ENCODE measurements at regions not wholly inside any gene's neighbourhood (a gene's known extent, or its start where the extent isn't known, plus 50 kb on each side); places are given as distances from the start of the nearest gene placed in this dataset.

GRCh38 chr10:71069909-71070666 lies 142.3 kb upstream of the UNC5B start:
- DNase-seq, result no peak

GRCh38 chr10:71070741-71071140 lies 141.6 kb upstream of the UNC5B start:
- DNase-seq, result no peak

GRCh38 chr10:71072131-71072822 lies 140.1 kb upstream of the UNC5B start:
- DNase-seq, result no peak

GRCh38 chr10:71072823-71073210 lies 139.6 kb upstream of the UNC5B start:
- DNase-seq, result no peak

GRCh38 chr10:71073451-71074175 lies 138.8 kb upstream of the UNC5B start:
- DNase-seq, result no peak

- no peak for DNase-seq
Measured at GRCh38 chr10:71074176-71074755, 138.1 kb upstream of the UNC5B start.

GRCh38 chr10:71075086-71075758 lies 137.1 kb upstream of the UNC5B start:
- DNase-seq, result peak in 1 of 2 donors; percentile 34

GRCh38 chr10:71075759-71076472 lies 136.5 kb upstream of the UNC5B start:
- DNase-seq, result no peak

- DNase-seq, result no peak
Measured at GRCh38 chr10:71076473-71077142, 135.8 kb upstream of the UNC5B start.

GRCh38 chr10:71077143-71077581 lies 135.2 kb upstream of the UNC5B start:
- no peak for DNase-seq

GRCh38 chr10:71077796-71078453 lies 134.4 kb upstream of the UNC5B start:
- no peak for DNase-seq

GRCh38 chr10:71078454-71079145 lies 133.8 kb upstream of the UNC5B start:
- no peak for DNase-seq

- DNase-seq, result no peak
Measured at GRCh38 chr10:71079761-71080380, 132.5 kb upstream of the UNC5B start.

GRCh38 chr10:71080381-71081228 lies 131.8 kb upstream of the UNC5B start:
- DNase-seq, result no peak

GRCh38 chr10:71081229-71081560 lies 131.2 kb upstream of the UNC5B start:
- DNase-seq, result no peak

- DNase-seq, result no peak
Measured at GRCh38 chr10:71081912-71082311, 130.5 kb upstream of the UNC5B start.

- no peak for DNase-seq
Measured at GRCh38 chr10:71082960-71083715, 129.2 kb upstream of the UNC5B start.

GRCh38 chr10:71083716-71083975 lies 128.7 kb upstream of the UNC5B start:
- DNase-seq, result no peak
